Upper lobe of right lung (tissue), 1 donor: ENCODE measurements at regions not wholly inside any gene's neighbourhood (a gene's known extent, or its start where the extent isn't known, plus 50 kb on each side); places are given as distances from the start of the nearest gene placed in this dataset.

Experiments used
- ATAC-seq: fragments of 200-7000 bp; cut with Tn5 transposase; one replicate; pipeline ENCODE4 v1.9.1; 2020; ENCODE audit warnings: mild to moderate bottlenecking, moderate library complexity
- DNase-seq: peaks from one replicate; pipeline ENCODE4 v3.0.0-alpha.2; 2020
- H3K27ac ChIP-seq: fragments of 200-600 bp; one replicate; pipeline ENCODE4 v1.8.0; 2022
- H3K27me3 ChIP-seq: fragments of 200-600 bp; one replicate; pipeline ENCODE4 v1.8.0; 2022; ENCODE audit warnings: mild to moderate bottlenecking
- H3K36me3 ChIP-seq: fragments of 200-600 bp; one replicate; pipeline ENCODE4 v1.8.0; 2022
- H3K4me1 ChIP-seq: fragments of 200-600 bp; one replicate; pipeline ENCODE4 v1.8.0; 2022
- H3K4me3 ChIP-seq: fragments of 200-600 bp; one replicate; pipeline ENCODE4 v1.8.0; 2022; ENCODE audit warnings: mild to moderate bottlenecking
- H3K9me3 ChIP-seq: fragments of 200-600 bp; one replicate; pipeline ENCODE4 v1.8.0; 2022
- CTCF ChIP-seq: fragments of 200-600 bp; IDR thresholded peaks from one replicate; pipeline ENCODE4 v1.8.0; 2022; ENCODE audit warnings: antibody characterized with exemption
- intact Hi-C: fragments of 100-400 bp; cut with DNase I; formaldehyde crosslinking; loops from one replicate; pipeline ENCODE4 v1.11.0; 2022
- donor health status: DM: no; HTN: yes; CAD: no; lungs with severe emphysema.

GRCh38 chr13:83996415-83996814 lies 114.1 kb upstream of the SLITRK1 start:
- intact Hi-C loops = no loop called here
- no peak overlapping the region for H3K4me3 ChIP-seq
- TF ChIP-seq CTCF = no peak
- ATAC-seq (no peak), DNase-seq (no peak)
- H3K36me3 ChIP-seq = no peaks in the 10 kb centered on the region
- H3K4me1 ChIP-seq = no peaks in the 10 kb centered on the region
- H3K27ac ChIP-seq = no peak overlapping the region
- H3K27me3 ChIP-seq = no peaks in the 10 kb centered on the region
- H3K9me3 ChIP-seq = no peaks in the 10 kb centered on the region

- DNase-seq = no peak
- Histone ChIP-seq H3K4me1 (no peaks in the 10 kb centered on the region), H3K27ac (no peak overlapping the region), H3K9me3 (no peaks in the 10 kb centered on the region), H3K4me3 (no peak overlapping the region), H3K36me3 (no peaks in the 10 kb centered on the region), H3K27me3 (no peaks in the 10 kb centered on the region)
- no peak for TF ChIP-seq CTCF
- intact Hi-C loops = no loop called here
- no peak for ATAC-seq
These were observed 113.7 kb upstream of the SLITRK1 start for GRCh38 chr13:83995930-83996329.

GRCh38 chr13:83992566-83993358 lies 110.5 kb upstream of the SLITRK1 start:
- H3K4me1 ChIP-seq = no peaks in the 10 kb centered on the region
- ATAC-seq = no peak
- no peak overlapping the region for H3K4me3 ChIP-seq
- DNase-seq = no peak
- intact Hi-C loops = no loop called here
- no peaks in the 10 kb centered on the region for H3K9me3 ChIP-seq
- no peaks in the 10 kb centered on the region for H3K36me3 ChIP-seq
- H3K27me3 ChIP-seq = no peaks in the 10 kb centered on the region
- no peak overlapping the region for H3K27ac ChIP-seq
- TF ChIP-seq CTCF = no peak

- Histone ChIP-seq H3K4me1 (no peaks in the 10 kb centered on the region), H3K27ac (no peak overlapping the region), H3K9me3 (no peaks in the 10 kb centered on the region), H3K27me3 (no peaks in the 10 kb centered on the region), H3K36me3 (no peaks in the 10 kb centered on the region), H3K4me3 (no peak overlapping the region)
- intact Hi-C loops = no loop called here
- TF ChIP-seq CTCF = no peak
- no peak for DNase-seq
- no peak for ATAC-seq
These were observed 105.1 kb upstream of the SLITRK1 start for GRCh38 chr13:83987394-83987793.

GRCh38 chr13:83984793-83985192 lies 102.5 kb upstream of the SLITRK1 start:
- H3K36me3 ChIP-seq = no peaks in the 10 kb centered on the region
- H3K9me3 ChIP-seq = no peaks in the 10 kb centered on the region
- no peak overlapping the region for H3K27ac ChIP-seq
- DNase-seq (no peak), ATAC-seq (no peak)
- H3K4me1 ChIP-seq = no peaks in the 10 kb centered on the region
- H3K4me3 ChIP-seq = no peak overlapping the region
- H3K27me3 ChIP-seq = no peaks in the 10 kb centered on the region
- no peak for TF ChIP-seq CTCF
- intact Hi-C loops = no loop called here

- no peak overlapping the region for H3K27ac ChIP-seq
- no peaks in the 10 kb centered on the region for H3K36me3 ChIP-seq
- no peak for TF ChIP-seq CTCF
- no peaks in the 10 kb centered on the region for H3K9me3 ChIP-seq
- H3K4me1 ChIP-seq = no peaks in the 10 kb centered on the region
- ATAC-seq = no peak
- no peak overlapping the region for H3K4me3 ChIP-seq
- DNase-seq = no peak
- intact Hi-C loops = no loop called here
- H3K27me3 ChIP-seq = no peaks in the 10 kb centered on the region
These were observed 98.1 kb upstream of the SLITRK1 start for GRCh38 chr13:83980331-83980730.
